ENCODE measurements at regions not wholly inside any gene's neighbourhood (a gene's known extent, or its start where the extent isn't known, plus 50 kb on each side); places are given as distances from the start of the nearest gene placed in this dataset.

- Mint-ChIP-seq H3K27ac (peak overlapping the region in 1 of 2 donors; percentile 59), H3K36me3 (ENCODE audit: insufficient read depth) (no peaks in the 10 kb centered on the region), H3K27me3 (no peaks in the 10 kb centered on the region), H3K4me1 (ENCODE audit: low read depth in 2 of 2) (peaks cover 18 to 37% of the 10 kb centered on the region in 2 donors), H3K4me3 (no peak overlapping the region), H3K9me3 (no peaks in the 10 kb centered on the region)
- DNase-seq = no peak
- no peak for ATAC-seq (replicated peaks)
Observed at GRCh38 chr2:74048843-74049519, 64.3 kb downstream of the TET3 start.

GRCh38 chr2:74050151-74050550 lies 65.4 kb downstream of the TET3 start:
- Mint-ChIP-seq H3K4me1 (ENCODE audit: low read depth in 2 of 2) (peaks cover 19 to 44% of the 10 kb centered on the region in 2 donors), H3K9me3 (no peaks in the 10 kb centered on the region), H3K36me3 (ENCODE audit: insufficient read depth) (no peaks in the 10 kb centered on the region), H3K27me3 (no peaks in the 10 kb centered on the region), H3K27ac (peak overlapping the region in 1 of 2 donors; percentile 59), H3K4me3 (no peak overlapping the region)
- no peak for ATAC-seq (replicated peaks)
- DNase-seq = no peak

- Mint-ChIP-seq H3K36me3 (ENCODE audit: insufficient read depth) (no peaks in the 10 kb centered on the region), H3K4me1 (ENCODE audit: low read depth in 2 of 2) (peaks cover 19 to 42% of the 10 kb centered on the region in 2 donors), H3K27ac (peak overlapping the region; percentile 68), H3K4me3 (no peak overlapping the region), H3K27me3 (no peaks in the 10 kb centered on the region), H3K9me3 (no peaks in the 10 kb centered on the region)
- ATAC-seq (replicated peaks) (no peak), DNase-seq (no peak)
Observed at GRCh38 chr2:74051504-74051903, 66.8 kb downstream of the TET3 start.

- Mint-ChIP-seq H3K36me3 (ENCODE audit: insufficient read depth) (no peaks in the 10 kb centered on the region), H3K4me1 (ENCODE audit: low read depth in 2 of 2) (peaks cover 18 to 42% of the 10 kb centered on the region in 2 donors), H3K27ac (peak overlapping the region; percentile 68 to 81), H3K9me3 (no peaks in the 10 kb centered on the region), H3K4me3 (peak overlapping the region; percentile 48 to 75), H3K27me3 (no peaks in the 10 kb centered on the region)
- ATAC-seq (replicated peaks) (peak; percentile 98), DNase-seq (peak in 2 of 3 experiments; percentile 7 to 19)
Observed at GRCh38 chr2:74052732-74053710, 68.3 kb downstream of the TET3 start.

- no peak for DNase-seq
- no peaks in the 10 kb centered on the region for H3K27me3 Mint-ChIP-seq
- no peaks in the 10 kb centered on the region for H3K36me3 Mint-ChIP-seq (ENCODE audit: insufficient read depth)
- H3K27ac Mint-ChIP-seq = peak overlapping the region; percentile 65 to 81
- peaks cover 13 to 35% of the 10 kb centered on the region in 2 donors for H3K4me1 Mint-ChIP-seq (ENCODE audit: low read depth in 2 of 2)
- ATAC-seq (replicated peaks) = no peak
- H3K9me3 Mint-ChIP-seq = no peaks in the 10 kb centered on the region
- H3K4me3 Mint-ChIP-seq = peak overlapping the region in 1 of 2 donors; percentile 75
Observed at GRCh38 chr2:74053959-74054715, 69.4 kb downstream of the TET3 start.

GRCh38 chr2:74059137-74059775 lies 74.5 kb downstream of the TET3 start:
- H3K9me3 Mint-ChIP-seq = no peaks in the 10 kb centered on the region
- no peak overlapping the region for H3K4me3 Mint-ChIP-seq
- no peak for ATAC-seq (replicated peaks)
- H3K36me3 Mint-ChIP-seq (ENCODE audit: insufficient read depth) = peaks cover under 1% of the 10 kb centered on the region
- DNase-seq = no peak
- peaks cover 0 to 8% of the 10 kb centered on the region in 2 donors for H3K4me1 Mint-ChIP-seq (ENCODE audit: low read depth in 2 of 2)
- H3K27me3 Mint-ChIP-seq = no peaks in the 10 kb centered on the region
- H3K27ac Mint-ChIP-seq = no peak overlapping the region

- Mint-ChIP-seq H3K36me3 (ENCODE audit: insufficient read depth) (peaks cover 3% of the 10 kb centered on the region), H3K27me3 (no peaks in the 10 kb centered on the region), H3K4me1 (ENCODE audit: low read depth in 2 of 2) (peaks cover 2 to 5% of the 10 kb centered on the region in 2 donors), H3K27ac (no peak overlapping the region), H3K4me3 (no peak overlapping the region), H3K9me3 (no peaks in the 10 kb centered on the region)
- DNase-seq (no peak), ATAC-seq (replicated peaks) (no peak)
Observed at GRCh38 chr2:74063486-74063885, 78.8 kb downstream of the TET3 start.

GRCh38 chr2:74065456-74065855 lies 80.7 kb downstream of the TET3 start:
- Mint-ChIP-seq H3K27ac (peak overlapping the region in 1 of 2 donors; percentile 1), H3K9me3 (no peaks in the 10 kb centered on the region), H3K27me3 (no peaks in the 10 kb centered on the region), H3K4me1 (ENCODE audit: low read depth in 2 of 2) (peaks cover 2 to 5% of the 10 kb centered on the region in 2 donors), H3K4me3 (no peak overlapping the region), H3K36me3 (ENCODE audit: insufficient read depth) (peaks cover 6% of the 10 kb centered on the region)
- ATAC-seq (replicated peaks) = no peak
- DNase-seq = no peak

GRCh38 chr2:74066491-74067203 lies 81.1 kb downstream of the BOLA3 start:
- ATAC-seq (replicated peaks) (no peak), DNase-seq (no peak)
- peaks cover 6% of the 10 kb centered on the region for H3K36me3 Mint-ChIP-seq (ENCODE audit: insufficient read depth)
- H3K27me3 Mint-ChIP-seq = no peaks in the 10 kb centered on the region
- H3K27ac Mint-ChIP-seq = no peak overlapping the region
- H3K4me3 Mint-ChIP-seq = no peak overlapping the region
- H3K9me3 Mint-ChIP-seq = no peaks in the 10 kb centered on the region
- peaks cover 2 to 5% of the 10 kb centered on the region in 2 donors for H3K4me1 Mint-ChIP-seq (ENCODE audit: low read depth in 2 of 2)

- Mint-ChIP-seq H3K36me3 (ENCODE audit: insufficient read depth) (peaks cover 6% of the 10 kb centered on the region), H3K4me3 (no peak overlapping the region), H3K4me1 (ENCODE audit: low read depth in 2 of 2) (peaks cover 2 to 9% of the 10 kb centered on the region in 2 donors), H3K27me3 (no peaks in the 10 kb centered on the region), H3K9me3 (no peaks in the 10 kb centered on the region), H3K27ac (no peak overlapping the region)
- ATAC-seq (replicated peaks) (no peak), DNase-seq (no peak)
Observed at GRCh38 chr2:74067221-74067747, 80.4 kb downstream of the BOLA3 start.

GRCh38 chr2:74070991-74071390 lies 76.7 kb downstream of the BOLA3 start:
- Mint-ChIP-seq H3K4me1 (ENCODE audit: low read depth in 2 of 2) (peaks cover 3 to 13% of the 10 kb centered on the region in 2 donors), H3K9me3 (no peaks in the 10 kb centered on the region), H3K4me3 (no peak overlapping the region), H3K27ac (no peak overlapping the region), H3K27me3 (no peaks in the 10 kb centered on the region), H3K36me3 (ENCODE audit: insufficient read depth) (peaks cover 10% of the 10 kb centered on the region)
- DNase-seq = no peak
- no peak for ATAC-seq (replicated peaks)

GRCh38 chr2:74071426-74071825 lies 76.3 kb downstream of the BOLA3 start:
- peaks cover 13% of the 10 kb centered on the region for H3K36me3 Mint-ChIP-seq (ENCODE audit: insufficient read depth)

More at GRCh38 chr2:74071426-74071825, 76.3 kb downstream of the BOLA3 start:
- Mint-ChIP-seq H3K4me3 (no peak overlapping the region), H3K9me3 (no peaks in the 10 kb centered on the region), H3K4me1 (ENCODE audit: low read depth in 2 of 2) (peaks cover 3 to 13% of the 10 kb centered on the region in 2 donors), H3K27me3 (no peaks in the 10 kb centered on the region), H3K27ac (no peak overlapping the region)
- ATAC-seq (replicated peaks) (no peak), DNase-seq (no peak)

All from effector memory CD8-positive, alpha-beta T cell (primary cell).